GM12801 (cell line): ENCODE measurements at regions not wholly inside any gene's neighbourhood (a gene's known extent, or its start where the extent isn't known, plus 50 kb on each side); places are given as distances from the start of the nearest gene placed in this dataset.

Experiments used
- TF ChIP-seq, protein P1 (sequence below): IDR thresholded peaks from one replicate; pipeline ENCODE4 v1.5.1; 2011; ENCODE audit warnings: control low read depth; ENCODE audit not compliant: insufficient read length; ENCODE audit errors: extremely low read depth

DNA sequence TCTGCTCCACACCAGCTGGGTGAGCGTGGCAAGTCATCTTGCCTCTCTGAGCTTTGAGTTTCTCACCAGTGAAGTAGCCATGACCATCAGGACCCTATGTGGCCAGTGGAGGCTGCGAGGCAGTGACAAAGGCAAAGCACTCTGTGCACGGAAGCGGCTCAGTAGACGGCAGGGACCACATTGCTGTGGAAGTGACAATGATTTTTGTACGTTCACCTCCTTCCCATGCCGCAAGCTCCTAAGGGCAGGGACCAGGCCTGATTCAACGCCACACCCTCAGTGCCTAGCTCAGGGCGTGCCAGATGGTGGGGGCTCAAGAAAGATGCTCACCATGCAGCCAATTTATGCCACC is 210.5 kb downstream of the MATN1 start:
- TF ChIP-seq, protein P1, sequence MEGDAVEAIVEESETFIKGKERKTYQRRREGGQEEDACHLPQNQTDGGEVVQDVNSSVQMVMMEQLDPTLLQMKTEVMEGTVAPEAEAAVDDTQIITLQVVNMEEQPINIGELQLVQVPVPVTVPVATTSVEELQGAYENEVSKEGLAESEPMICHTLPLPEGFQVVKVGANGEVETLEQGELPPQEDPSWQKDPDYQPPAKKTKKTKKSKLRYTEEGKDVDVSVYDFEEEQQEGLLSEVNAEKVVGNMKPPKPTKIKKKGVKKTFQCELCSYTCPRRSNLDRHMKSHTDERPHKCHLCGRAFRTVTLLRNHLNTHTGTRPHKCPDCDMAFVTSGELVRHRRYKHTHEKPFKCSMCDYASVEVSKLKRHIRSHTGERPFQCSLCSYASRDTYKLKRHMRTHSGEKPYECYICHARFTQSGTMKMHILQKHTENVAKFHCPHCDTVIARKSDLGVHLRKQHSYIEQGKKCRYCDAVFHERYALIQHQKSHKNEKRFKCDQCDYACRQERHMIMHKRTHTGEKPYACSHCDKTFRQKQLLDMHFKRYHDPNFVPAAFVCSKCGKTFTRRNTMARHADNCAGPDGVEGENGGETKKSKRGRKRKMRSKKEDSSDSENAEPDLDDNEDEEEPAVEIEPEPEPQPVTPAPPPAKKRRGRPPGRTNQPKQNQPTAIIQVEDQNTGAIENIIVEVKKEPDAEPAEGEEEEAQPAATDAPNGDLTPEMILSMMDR, result no peak

DNA sequence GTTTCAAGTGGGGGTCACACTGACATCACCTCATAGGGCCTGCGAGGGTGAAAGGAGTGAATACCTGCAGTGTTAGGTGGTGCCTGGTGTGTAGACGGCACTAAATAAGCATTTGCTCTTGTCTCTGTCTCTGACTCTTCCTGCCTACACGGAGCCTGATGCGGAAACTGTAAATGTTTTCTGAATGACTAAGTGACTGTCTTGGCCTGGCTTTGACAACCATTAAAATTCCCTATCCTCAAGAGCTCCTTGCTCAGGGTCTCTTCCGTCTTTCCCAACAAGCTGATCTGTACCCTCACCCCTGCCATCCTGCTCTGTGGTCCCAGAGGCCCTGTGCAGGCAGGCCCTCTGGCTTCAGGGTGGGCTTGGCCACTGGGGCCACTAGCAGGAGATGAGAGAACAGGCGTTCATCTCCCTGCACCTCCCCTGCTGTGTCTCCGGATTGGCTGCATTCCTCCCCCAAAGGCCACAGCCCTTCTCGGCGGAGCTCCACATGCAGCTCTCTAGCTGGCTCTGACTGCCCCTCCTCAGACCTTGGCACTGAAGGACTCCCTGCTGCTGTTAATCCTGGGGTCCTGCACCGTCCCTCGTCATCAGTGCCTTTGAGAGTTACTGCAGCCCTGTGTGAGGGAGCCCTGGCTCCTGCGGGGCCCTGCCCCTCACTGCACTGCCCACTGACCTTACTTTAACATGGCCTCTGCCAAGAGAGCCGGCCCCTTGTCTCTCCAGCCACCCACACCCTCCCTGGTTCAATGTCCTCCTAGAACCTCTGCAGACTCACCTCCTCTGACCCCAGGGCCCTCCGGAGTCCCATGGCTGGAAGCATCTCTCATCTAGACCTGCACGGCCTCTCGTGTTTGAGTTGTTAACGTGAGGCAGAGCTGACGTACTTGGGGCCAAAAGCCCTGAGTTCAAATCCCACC is 211.1 kb downstream of the MATN1 start:
- TF ChIP-seq, protein P1, result no peak

DNA sequence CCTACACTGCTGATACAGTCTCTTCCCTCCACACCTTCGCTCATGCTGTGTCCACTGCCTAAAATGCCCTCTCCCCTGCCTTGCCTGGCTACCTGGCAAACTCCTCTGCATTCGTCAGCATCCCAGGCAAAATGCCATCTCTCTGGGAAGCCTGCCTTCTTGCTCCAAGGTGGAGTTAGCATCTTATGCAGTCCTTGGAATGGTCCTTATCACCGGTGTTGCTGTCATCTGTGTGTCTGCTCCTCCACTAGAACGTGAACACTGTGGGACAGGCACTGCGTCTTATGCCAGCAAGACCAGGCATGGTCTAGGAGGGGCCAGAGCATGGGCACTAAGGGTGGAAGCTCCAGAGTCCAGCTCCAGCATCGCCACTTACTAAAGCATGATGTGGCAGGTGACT is 211.8 kb downstream of the MATN1 start:
- TF ChIP-seq, protein P1, result no peak

DNA sequence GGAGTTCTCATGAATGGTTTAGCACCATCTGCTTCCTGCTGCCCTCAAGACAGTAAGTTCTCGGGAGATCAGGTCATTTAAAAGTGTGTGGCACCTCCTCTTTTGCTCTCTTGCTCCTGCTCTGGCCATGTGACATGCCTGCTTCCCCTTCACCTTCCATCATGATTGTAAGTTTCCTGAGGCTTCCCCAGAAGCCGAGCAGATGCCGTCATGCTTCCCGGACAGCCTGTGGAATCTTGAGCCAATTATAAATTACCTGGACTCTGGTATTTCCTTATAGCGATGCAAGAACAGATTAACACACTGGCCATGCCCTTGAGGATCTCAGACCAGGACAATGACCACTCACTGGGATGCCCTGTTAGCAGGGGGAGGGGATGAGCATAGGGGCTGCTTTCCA is 212.3 kb downstream of the MATN1 start:
- TF ChIP-seq, protein P1, result no peak

DNA sequence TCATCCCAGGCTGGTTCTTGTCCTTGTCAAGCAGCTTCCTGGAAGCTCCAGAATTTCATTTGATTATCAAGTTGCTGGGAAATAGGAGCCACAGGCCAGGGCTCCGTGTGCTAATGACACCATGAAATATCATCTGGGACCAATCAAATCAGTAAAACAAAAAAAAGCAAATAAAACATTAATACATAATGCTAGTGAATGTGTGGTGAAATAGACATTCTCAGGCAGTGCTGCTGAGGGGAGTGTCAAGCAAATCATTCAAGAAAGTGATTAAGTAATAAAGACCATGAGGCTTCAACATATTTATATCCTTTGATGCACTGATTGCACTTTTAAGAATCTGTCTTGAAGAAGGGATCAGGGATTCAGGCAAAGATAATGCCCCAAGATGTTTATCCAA is 213.7 kb downstream of the MATN1 start:
- TF ChIP-seq, protein P1, result no peak

DNA sequence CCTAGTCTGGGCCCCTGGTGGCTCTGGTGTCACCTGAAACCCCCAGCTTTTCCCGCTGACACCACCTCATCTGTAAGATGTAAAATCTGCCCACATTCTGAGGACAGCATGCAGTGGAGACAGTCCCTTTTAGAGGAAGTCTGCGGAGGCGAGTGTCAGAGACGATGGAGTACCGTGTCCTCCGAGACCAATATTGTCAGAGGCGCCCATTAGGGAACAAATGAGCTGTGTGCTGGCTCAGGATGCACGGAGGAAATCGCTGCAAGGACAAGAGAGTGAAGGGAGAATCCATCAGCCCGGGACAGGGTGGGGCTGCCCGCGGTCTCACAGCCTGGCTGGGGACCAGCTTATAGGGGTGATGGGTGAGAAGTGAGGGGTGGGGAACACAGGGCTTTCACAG is 214.8 kb downstream of the MATN1 start:
- TF ChIP-seq, protein P1, result no peak

DNA sequence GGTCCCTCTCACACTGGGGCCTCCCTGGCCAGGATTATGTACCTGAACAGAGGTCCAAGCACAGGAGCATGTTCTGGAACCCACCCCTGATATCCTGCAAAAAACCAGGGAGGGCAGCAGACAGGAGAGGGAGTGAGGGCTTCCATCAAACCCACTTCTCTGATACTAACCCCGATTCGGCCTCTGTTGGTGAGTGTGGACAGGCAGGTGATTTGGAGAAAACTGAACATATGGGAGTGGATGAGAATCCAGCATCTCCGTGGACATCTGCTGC is 215.3 kb downstream of the MATN1 start:
- TF ChIP-seq, protein P1, result no peak
